GM19328 (cell line): ENCODE measurements at regions not wholly inside any gene's neighbourhood (a gene's known extent, or its start where the extent isn't known, plus 50 kb on each side); places are given as distances from the start of the nearest gene placed in this dataset.

ENCODE experiments used
- ATAC-seq: cut with Tn5 transposase; IDR thresholded peaks from one replicate; pipeline ENCODE4 v1.9.1; 2021; ENCODE audit warnings: mild to moderate bottlenecking, moderate library complexity; ENCODE audit not compliant: unreplicated experiment

DNA sequence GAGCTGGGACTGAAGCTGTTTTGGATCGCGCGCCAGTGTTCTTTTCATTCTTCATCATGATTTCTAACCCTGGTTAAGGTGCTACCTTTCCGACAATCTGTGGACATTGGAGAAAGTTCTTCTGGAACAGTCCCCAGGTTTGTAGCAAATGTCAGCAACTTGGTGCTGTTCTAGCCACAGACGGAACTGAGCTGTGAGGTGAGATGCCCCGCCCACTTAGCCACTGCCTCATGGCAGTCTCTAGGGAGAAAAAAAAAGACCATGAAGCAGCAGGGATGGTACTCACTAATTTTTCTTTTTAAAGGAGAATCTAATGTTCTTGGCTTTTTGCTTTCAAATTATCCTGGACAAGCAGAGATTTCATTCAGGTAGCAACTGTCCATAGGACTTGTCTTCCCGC is 72.1 kb upstream of the STK32A start:
- no peak for ATAC-seq

DNA sequence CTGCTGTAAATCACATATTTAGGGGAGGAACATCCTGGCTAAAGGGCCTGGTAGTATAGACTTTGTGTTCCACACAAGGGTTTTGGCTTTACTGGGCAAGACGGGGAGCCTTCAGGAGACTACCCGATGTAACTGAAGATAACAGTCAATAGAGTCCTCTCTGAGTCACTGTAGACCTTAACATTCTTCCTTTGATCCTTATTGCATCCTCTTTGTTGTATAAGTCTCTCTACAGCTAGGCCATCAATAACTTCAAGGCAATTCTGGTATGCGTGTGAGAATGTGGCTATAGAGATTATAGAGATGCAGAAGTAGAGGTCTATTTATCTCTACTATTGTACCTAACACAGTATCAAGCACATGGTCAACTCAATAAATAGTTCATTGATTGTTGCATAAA is 67.3 kb upstream of the STK32A start:
- no peak for ATAC-seq

DNA sequence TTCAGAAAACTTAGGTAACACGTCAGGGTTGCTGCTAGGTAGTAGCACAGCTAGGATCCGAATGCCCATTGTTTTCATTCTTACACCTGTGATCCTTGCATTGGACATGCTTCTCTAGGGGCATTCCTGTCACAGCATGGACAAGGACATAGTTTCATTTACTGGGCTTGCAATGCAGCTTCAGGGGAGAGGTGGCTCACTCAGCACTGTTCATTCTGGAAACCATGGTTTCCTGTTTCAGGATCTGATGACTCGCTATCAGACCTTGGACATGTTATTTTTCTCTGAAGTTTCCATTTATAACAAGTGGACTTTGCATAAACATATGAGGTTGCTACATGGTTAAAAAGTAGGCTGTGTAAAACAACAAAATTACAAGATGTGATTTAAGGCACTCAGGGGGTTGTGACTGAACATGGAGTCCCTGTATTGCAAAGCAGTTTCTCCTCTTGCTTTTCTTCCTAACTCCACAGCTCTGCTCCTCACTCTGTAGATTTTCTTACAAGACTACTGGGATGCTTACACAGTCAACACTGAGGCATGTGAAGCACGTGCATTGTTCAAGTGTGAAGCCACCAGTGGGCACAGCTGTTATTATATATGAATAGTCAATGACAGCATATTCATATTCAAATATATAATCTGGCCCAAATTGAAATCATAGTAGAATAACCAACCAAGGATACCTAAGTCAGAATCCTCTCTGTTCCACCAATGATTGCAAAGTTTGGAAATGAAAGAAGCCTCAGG is 66.1 kb upstream of the STK32A start:
- no peak for ATAC-seq

DNA sequence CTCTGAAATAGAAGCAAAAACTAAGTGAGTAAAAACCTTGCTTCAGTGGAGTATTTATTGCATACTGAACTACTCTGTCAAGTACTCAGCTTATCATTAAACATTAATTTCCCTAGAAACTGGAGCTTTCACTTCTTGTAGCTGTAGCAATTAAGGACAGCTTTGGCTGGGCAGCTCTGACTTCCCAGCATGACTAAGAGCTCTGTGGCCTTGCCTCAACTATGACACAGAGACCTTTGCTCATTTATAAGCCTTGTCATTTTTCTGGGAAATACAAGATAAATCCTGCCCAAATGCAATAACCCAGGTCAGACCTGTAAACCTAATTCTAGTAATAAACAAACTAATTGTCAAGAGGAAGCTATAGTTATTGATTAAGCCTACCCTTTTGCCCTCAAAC is 65.4 kb upstream of the STK32A start:
- ATAC-seq, result no peak

DNA sequence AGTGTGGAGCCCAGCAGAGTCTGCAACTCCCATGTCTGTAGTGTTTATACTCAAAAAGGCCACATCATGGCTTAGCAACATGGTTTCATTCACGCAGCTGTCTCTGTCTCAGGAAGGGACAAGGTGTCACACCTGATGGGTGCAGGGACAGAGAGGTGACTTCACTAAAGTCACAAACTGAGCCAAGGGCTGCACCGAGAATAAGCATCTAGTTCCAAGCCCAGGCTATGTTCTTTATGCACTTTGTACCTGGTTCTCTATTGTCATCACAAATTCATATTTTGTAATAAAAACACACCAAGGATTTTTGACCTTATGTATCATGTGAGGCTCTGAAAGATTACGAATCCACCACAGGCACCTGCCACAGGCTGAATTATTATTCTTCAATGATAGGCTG is 64.9 kb upstream of the STK32A start:
- ATAC-seq, result no peak

DNA sequence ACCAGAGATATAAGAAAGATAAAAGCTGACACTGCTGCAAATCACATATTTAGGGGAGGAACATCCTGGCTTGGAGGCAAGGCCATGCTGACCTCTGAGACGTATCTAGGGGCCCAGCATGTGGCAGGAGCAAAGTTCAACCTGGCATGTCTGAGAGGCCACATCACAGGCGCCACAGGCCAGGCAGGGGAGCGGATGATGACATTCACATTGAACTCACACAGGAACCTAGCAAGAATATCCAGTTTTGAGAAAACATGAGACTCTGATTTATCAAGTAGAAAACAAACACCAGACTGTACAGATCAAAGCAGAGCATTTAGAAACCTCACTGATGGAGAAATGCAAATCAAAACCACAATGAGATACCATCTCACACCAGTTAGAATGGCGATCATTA is 64.2 kb upstream of the STK32A start:
- ATAC-seq, result no peak

DNA sequence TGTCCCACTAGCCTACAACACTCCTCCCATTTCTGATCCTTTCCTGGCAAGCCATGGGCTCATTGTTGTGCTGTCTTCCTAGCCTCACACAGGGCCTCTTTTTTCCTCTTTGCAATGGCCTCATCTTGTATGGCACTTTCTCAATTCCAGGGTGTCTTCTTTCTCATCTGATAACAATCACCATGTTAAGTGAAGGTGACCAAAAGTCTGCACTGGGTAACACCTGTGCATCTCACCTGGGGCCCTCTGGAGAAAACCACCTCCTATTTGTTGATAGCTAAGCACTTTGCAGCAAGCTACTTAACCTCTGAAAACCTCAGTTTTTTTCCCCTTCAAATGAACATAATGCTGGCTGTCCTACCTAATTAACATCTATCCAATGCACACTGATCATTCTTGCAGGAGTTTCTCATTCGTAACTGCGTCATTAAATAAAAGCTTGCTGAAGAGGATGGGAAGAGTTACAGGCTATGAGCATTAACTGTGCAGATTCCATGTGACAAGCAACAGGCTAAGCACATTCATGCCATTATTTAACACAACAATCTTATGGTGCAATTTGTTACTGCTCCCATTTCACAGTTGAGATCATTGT is 60.1 kb upstream of the STK32A start:
- ATAC-seq, result no peak

DNA sequence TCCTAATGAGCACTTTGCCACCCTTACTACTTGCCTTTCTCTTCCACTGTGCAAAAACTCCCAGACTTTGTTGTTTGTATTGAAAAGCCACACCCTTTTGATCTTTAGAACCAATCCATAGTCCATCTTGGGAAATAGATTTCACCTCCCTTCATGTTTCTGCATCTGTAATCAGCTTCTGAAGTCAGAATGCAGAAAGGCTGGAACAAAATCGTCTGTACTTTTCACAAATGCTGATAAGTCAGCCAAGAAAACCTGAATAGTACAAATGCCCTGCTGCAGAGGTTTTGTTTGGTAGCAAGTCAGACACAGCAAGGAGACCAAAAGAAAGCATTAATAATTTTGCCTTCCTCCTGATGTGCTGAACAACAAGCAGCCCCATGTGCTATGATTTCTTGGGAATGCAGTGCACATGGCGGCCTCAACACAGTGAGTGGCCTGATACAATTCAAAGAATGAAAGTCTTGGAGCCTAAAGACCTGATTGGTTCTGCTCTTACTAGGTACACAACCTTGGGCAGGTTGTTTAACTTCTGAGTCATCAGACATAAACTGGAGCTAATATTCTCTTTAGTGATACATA is 59.2 kb upstream of the STK32A start:
- no peak for ATAC-seq

DNA sequence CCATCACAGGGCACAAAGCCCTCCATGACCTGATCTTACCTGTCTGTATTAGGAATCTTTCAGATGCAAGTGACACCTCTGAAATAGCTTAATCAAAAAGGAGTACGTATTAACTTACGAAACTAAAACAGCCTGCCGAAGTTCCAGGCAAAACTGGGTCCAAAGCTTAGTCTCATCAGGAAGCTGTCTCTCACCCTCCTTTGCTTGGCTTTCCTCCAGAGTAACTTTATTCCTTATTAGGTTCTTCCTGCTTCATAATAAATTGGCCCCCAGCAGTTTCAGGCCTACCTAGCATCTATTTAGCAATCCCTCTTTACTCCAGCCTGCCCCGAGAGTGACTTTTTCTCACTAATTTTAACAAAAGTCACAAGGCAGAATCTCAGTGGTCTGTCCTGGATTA is 58.4 kb upstream of the STK32A start:
- no peak for ATAC-seq

DNA sequence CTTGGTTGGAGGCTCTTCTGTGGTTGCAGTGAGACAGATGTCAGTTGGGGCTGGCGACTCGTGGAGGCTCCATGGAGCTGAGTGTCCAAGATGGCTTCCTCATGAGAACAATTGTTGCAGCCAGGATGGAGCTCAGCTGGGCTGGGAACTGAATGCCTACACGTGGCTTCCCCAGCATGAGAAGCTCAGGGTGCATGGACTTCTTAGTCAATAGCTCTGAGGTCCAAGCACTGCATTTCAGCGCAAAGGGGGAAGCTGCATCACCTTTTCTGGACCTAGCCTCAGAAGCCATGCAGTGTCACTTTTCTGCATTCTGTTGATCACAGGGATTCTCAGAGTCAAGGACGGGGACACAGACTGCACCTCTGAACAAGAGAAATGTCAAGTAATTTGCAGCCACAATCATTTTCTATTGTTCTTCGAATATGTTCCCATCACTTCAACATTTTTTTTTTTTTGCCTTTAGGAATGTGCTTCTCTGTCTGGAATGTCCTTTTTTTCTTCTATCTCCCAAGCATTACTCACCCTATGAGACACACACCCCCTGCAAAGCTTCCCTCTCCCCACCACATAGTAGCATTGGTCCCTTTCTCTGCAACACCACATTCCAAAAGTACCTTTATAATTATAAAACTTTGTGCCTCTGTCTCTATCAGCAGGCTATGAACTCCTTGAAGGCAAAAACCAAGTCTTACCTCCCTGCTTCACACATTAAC is 57.5 kb upstream of the STK32A start:
- ATAC-seq, result no peak

DNA sequence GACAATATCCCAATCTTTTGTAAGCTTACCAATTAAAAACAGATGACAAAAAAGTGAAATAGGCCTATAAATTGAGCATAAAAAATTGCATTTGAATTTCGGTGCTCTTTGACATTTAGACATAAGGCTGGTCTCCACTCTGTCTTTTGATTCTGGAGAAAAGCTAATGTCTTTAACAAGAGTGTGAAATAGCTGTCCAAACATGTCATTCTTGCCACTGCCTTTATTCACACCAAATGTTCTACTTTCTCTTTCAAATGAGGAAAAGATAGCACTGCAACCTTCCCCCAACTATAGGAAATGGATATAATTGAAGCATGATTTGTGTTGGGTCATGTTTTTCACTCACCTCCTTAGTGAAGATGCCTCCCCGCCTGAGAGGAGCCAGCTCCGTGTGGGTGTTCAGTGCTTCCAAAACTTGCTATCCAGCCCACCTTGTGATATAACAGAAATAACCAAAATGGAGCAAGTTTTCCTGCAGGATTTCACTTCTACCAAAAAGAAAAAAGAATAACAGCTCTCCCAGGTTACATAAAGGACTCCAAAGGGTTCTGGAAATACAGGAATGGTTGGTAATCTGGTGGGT is 55.2 kb upstream of the STK32A start:
- no peak for ATAC-seq

DNA sequence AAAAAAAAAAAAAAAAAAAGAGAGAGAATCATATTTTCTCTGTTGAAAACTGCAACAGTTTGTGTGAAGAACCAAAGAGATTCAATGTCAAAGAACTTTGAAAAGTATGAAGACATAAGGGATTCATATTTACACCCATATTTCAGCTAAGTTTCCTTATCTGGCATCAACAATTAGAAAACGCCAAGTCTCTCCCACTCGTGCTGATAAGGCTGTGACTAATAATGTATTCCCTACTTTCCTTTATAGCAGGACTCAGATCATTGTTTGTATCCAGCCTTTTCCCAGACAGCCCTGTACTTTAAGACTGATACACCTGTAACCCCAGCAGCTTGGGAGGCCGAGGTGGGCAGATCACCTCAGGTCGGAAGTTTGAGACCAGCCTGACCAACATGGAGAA is 54.1 kb upstream of the STK32A start:
- ATAC-seq, result no peak
